Activated naive CD8-positive, alpha-beta T cell treated with anti-CD3 and anti-CD28 coated beads, Interleukin-2, amount 50 U/mL, for 24 hours (primary cell): ENCODE measurements at regions not wholly inside any gene's neighbourhood (a gene's known extent, or its start where the extent isn't known, plus 50 kb on each side); places are given as distances from the start of the nearest gene placed in this dataset.

ENCODE experiments used
- ATAC-seq: fragments of 150-1000 bp; cut with Tn5 transposase; one replicate; pipeline ENCODE4 v1.10.0; 2021
- DNase-seq: peaks from one replicate; pipeline ENCODE4 v3.0.0; 2021
- H3K27ac Mint-ChIP-seq: one replicate; pipeline ENCODE4 v1.8.0; 2021; ENCODE audit warnings: mild to moderate bottlenecking, mixed read lengths
- H3K27me3 Mint-ChIP-seq: one replicate; pipeline ENCODE4 v1.8.0; 2021; ENCODE audit warnings: mixed read lengths
- H3K36me3 Mint-ChIP-seq: one replicate; pipeline ENCODE4 v1.8.0; 2021; ENCODE audit warnings: low read depth, mixed read lengths
- H3K4me1 Mint-ChIP-seq: one replicate; pipeline ENCODE4 v1.8.0; 2021; ENCODE audit warnings: mixed read lengths
- H3K4me3 Mint-ChIP-seq: one replicate; pipeline ENCODE4 v1.8.0; 2021; ENCODE audit warnings: mild to moderate bottlenecking, moderate library complexity, mixed read lengths
- H3K9me3 Mint-ChIP-seq: one replicate; pipeline ENCODE4 v1.8.0; 2021; ENCODE audit warnings: mixed read lengths

DNA sequence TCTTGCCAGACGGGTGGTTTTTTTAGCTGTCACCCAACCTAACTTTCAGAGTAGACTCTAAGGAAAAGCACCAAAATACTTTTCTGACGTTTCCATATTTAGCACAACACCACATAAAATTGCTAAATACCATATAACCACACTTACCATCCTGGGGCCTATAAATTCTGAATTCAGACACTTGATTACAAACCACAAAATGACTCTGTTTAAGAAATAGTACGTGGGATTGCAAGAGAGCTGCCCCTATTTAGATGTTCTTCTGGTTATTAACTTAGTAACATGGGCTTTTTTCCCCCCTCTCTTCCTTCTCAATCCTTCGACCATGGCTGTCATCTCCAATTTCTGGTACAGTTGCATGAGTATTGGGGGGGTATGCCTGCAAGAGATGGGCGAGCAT lies 287.7 kb downstream of the BMP4 start:
- no peak for ATAC-seq
- Mint-ChIP-seq H3K4me1 (no peaks in the 10 kb centered on the region), H3K9me3 (no peaks in the 10 kb centered on the region), H3K4me3 (no peak overlapping the region), H3K27me3 (no peaks in the 10 kb centered on the region), H3K27ac (no peak overlapping the region), H3K36me3 (no peaks in the 10 kb centered on the region)
- no peak for DNase-seq

DNA sequence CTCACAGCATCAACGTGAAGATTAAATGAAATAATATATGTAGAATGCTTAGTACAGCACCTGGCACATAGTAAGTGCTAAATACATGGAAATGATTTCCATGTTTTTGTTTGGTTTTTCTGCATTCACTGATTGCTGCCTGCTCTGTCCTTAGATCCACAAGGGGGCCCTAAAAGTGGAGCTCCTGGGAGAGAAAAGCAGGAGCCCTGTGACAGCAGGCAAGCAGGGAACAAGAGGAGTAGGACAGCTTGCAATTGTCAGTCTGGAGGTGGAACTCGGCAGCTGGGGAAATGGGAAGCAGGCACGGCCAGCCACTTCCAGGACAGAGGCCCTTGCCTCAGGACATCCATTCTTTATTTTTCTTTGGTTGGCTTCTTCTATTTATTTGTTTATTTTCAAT lies 292.9 kb downstream of the BMP4 start:
- Mint-ChIP-seq H3K27ac (no peak overlapping the region), H3K4me1 (no peaks in the 10 kb centered on the region), H3K9me3 (no peaks in the 10 kb centered on the region), H3K27me3 (no peaks in the 10 kb centered on the region), H3K36me3 (no peaks in the 10 kb centered on the region), H3K4me3 (no peak overlapping the region)
- ATAC-seq = no peak
- DNase-seq = no peak

DNA sequence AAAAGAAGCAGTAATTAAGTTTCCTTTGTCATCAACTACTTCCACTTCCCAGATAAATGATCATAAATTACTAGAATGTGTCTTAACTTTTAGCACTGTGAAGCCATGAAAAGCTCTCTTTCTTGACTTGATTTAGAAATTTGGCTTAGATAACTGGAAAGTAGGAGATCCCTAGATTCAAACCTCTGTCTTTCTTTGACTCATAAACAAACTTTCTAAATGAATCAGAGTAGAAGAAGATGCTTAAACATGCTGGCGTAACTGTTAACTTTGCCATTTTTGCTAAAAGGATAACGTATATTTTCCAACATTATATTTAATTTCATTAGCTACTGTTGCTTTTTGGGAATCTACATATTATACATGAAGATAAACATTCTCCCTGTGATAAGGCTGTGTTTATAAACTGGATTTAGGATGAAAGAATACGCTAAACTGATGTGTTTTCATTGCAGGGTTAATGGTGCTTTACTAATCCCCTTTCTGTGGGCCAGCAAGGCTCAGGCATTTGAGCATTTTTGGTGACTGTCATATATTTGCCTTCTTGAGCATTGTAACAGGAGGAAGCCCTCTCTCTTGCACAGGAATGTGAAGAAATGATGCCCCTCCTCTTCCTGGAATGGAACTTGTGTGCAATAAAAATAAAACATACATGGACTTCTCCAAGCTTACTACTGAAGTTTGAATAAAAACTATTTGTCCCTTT lies 301.4 kb downstream of the BMP4 start:
- no peaks in the 10 kb centered on the region for H3K36me3 Mint-ChIP-seq
- H3K4me1 Mint-ChIP-seq = no peaks in the 10 kb centered on the region
- peaks cover 10% of the 10 kb centered on the region for H3K9me3 Mint-ChIP-seq
- no peak overlapping the region for H3K27ac Mint-ChIP-seq
- no peak for ATAC-seq
- no peak overlapping the region for H3K4me3 Mint-ChIP-seq
- peaks cover 7% of the 10 kb centered on the region for H3K27me3 Mint-ChIP-seq
- DNase-seq = no peak

DNA sequence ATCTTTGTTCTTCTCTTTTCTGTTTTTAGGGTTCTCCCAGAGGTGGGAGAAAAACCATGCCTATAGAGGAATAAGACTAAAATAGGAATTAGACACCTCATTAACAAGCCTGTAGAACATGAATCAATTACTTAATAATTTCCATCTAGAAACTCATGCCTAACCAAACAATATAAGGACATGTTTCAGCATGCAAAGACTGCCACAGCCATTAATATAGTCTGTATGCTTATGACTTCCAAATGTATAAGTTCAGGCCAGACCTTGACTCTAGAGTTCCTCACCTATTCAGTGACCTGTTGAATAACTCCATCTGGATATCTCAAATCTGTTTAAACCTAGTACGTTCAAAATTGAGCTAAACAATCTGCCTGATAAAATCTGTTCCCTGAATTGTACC lies 304.6 kb downstream of the BMP4 start:
- Mint-ChIP-seq H3K27me3 (peaks cover 4% of the 10 kb centered on the region), H3K4me1 (no peaks in the 10 kb centered on the region), H3K4me3 (no peak overlapping the region), H3K27ac (no peak overlapping the region), H3K9me3 (peaks cover 5% of the 10 kb centered on the region), H3K36me3 (no peaks in the 10 kb centered on the region)
- DNase-seq (no peak), ATAC-seq (no peak)

DNA sequence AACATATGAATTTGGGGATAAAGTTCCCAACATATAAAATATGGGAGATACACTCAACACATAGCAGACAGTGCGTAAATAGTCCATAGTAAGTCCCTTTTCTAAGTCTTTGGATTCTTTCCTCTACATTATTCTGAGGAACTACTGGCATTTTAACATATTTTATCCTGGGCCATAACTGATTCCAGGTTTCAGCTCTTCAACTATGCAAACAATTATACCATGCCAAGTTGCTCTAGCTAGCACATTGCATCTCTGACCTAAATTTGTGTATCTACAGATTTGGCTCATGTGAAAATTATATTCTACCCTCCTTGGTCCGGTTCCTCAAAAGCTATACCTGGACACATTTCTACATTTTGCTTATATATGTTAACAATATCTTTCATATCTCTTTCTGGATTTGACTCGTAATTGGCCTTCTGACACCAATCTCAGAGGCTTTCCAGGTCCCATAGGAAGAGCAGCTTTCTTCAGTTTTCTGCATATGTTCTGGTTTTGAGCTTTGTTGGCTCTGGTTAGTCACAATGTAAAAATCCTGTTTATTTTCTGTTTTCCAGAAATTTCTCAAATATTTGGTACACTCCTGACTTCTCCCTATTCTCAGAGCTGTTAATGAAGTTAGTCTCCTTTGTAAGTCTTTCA lies 305.4 kb downstream of the BMP4 start:
- ATAC-seq (no peak), DNase-seq (no peak)
- Mint-ChIP-seq H3K27me3 (peaks cover 2% of the 10 kb centered on the region), H3K36me3 (no peaks in the 10 kb centered on the region), H3K4me3 (no peak overlapping the region), H3K4me1 (no peaks in the 10 kb centered on the region), H3K9me3 (peaks cover 5% of the 10 kb centered on the region), H3K27ac (no peak overlapping the region)

DNA sequence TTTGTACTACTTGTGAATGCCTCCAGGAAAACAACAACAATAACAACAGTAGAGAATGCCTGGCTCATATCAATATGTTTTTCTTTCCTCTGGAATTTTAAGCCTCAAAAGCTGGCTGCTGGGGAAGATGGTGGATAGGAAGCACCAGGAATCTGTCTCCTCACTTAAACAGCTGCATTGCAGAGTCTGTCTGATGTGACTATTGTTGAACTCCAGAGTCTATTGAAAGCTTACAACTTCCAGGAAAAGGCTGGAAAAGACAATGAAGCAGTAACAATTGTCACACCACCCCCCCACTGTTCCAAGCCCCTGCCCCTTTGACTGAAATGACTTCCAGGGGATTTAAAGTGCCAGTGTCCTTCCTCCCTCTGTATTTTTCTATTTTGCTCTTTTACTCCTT lies 309.7 kb downstream of the BMP4 start:
- no peaks in the 10 kb centered on the region for H3K4me1 Mint-ChIP-seq
- no peaks in the 10 kb centered on the region for H3K9me3 Mint-ChIP-seq
- H3K27ac Mint-ChIP-seq = no peak overlapping the region
- H3K36me3 Mint-ChIP-seq = no peaks in the 10 kb centered on the region
- no peak for ATAC-seq
- H3K27me3 Mint-ChIP-seq = no peaks in the 10 kb centered on the region
- no peak overlapping the region for H3K4me3 Mint-ChIP-seq
- DNase-seq = no peak

DNA sequence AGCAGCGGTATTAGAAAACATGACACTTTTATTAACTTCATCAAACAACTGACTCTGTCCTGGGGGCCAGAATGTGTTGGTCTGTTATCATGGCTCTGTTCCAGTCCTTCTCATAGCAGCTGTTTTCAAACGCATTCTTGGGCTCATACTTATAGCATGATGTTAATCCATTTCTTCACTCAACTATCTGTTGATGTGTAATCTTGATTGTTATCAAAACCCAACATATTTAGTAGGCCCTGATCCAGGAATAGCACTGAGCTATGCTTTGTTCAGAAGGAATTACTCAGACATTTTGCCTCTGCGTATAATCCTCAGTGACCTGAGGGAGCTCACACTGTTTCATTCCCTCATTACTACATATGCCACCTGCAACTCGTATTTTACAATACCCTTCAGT lies 315.9 kb downstream of the BMP4 start:
- Mint-ChIP-seq H3K27ac (no peak overlapping the region), H3K4me1 (no peaks in the 10 kb centered on the region), H3K36me3 (no peaks in the 10 kb centered on the region), H3K27me3 (no peaks in the 10 kb centered on the region), H3K4me3 (no peak overlapping the region), H3K9me3 (no peaks in the 10 kb centered on the region)
- ATAC-seq (no peak), DNase-seq (no peak)

DNA sequence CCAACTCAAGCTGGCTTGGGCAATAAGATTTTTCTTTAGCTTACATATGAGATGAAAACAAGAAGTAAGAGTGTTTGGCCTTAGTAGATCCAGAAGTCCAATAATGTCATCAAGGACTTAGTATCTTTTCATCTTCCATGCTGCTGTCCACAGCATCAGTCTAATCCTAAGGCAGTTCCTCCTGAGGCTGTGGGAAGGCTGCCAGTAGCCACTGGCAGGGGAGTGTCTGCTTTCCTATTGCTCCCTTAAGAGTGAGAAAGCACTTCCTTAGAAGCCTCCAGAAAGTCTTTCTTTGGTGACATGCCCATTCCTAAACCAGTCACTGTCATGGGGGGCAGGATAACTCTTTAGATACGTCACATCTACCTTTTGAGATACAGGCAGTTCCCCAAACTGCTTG lies 317.7 kb downstream of the BMP4 start:
- Mint-ChIP-seq H3K4me3 (no peak overlapping the region), H3K27ac (no peak overlapping the region), H3K9me3 (no peaks in the 10 kb centered on the region), H3K4me1 (no peaks in the 10 kb centered on the region), H3K27me3 (no peaks in the 10 kb centered on the region), H3K36me3 (no peaks in the 10 kb centered on the region)
- DNase-seq (no peak), ATAC-seq (no peak)

DNA sequence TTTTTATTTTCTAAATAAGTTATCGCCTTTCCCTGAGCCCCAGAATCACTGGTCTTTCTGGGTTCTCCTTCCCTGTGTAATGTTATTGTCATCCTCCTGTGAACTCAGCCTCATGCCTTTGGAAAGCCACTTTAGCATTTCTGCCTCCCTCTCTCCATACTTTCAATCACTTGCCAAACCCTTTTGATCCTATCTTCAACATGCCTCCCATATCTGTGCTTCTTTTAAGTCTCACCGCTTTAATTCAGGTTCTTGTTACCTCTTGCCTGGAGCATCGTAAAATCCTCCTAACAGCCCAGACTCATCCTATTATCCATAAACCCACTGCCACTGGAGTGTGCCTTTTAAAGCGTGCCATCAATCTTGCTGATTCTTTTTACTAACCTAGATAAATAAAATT lies 321.8 kb downstream of the BMP4 start:
- no peak overlapping the region for H3K4me3 Mint-ChIP-seq
- H3K4me1 Mint-ChIP-seq = no peaks in the 10 kb centered on the region
- no peak for ATAC-seq
- no peaks in the 10 kb centered on the region for H3K9me3 Mint-ChIP-seq
- no peak overlapping the region for H3K27ac Mint-ChIP-seq
- no peak for DNase-seq
- H3K36me3 Mint-ChIP-seq = no peaks in the 10 kb centered on the region
- no peaks in the 10 kb centered on the region for H3K27me3 Mint-ChIP-seq

DNA sequence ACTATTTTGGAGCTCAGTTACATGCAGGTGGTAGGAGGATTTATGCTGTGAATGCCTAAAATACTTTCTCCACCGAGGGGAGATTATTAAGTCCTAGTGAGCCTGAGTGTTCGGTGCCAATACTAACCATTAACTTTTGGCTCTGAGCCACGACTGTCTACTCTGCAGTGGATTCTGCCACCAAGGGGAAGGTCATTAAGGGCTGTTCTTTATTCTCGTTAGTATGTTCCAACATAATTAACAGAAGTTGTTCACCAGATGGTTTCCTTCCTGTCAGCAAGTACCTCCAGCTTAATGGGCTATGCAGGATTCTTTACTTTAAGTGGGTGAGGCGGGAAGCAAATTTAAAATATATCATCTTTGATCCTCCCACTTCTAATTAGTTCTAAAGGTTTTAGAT lies 326.3 kb downstream of the BMP4 start:
- no peak overlapping the region for H3K27ac Mint-ChIP-seq
- no peak for DNase-seq
- H3K36me3 Mint-ChIP-seq = no peaks in the 10 kb centered on the region
- H3K27me3 Mint-ChIP-seq = no peaks in the 10 kb centered on the region
- H3K9me3 Mint-ChIP-seq = no peaks in the 10 kb centered on the region
- H3K4me3 Mint-ChIP-seq = no peak overlapping the region
- H3K4me1 Mint-ChIP-seq = no peaks in the 10 kb centered on the region
- no peak for ATAC-seq

DNA sequence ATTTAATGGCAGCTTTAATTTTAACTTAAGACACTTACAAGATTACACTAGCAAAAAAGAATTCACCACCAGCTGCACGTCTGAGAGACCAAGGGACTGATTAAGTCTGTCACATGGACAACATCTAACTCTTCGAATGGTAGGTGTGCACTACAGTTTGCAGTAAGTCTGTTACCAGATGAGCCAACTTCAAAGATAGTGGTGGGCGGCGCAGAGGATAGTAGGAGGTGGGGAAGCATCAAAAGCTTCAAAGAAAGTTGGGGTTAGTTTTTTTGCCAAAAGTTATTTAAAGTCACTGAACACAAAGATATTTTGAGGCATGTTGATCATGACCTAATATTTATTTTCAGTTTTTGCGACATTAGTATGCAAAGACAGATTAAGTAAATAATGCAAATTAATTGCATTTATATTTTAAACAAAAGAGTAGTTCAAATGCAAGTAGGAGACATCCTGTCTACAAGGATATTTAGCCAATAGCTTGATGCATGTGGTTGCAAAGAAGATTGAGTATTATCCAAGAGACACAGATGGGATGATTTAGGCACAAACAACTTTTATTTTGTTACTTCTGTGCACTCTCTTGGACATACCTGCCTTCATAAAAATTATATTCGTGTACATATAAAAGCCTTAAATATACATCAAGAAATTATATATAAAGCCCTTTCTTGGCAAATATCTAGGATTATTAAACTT lies 327.7 kb downstream of the BMP4 start:
- Mint-ChIP-seq H3K4me1 (no peaks in the 10 kb centered on the region), H3K27ac (no peak overlapping the region)

DNA sequence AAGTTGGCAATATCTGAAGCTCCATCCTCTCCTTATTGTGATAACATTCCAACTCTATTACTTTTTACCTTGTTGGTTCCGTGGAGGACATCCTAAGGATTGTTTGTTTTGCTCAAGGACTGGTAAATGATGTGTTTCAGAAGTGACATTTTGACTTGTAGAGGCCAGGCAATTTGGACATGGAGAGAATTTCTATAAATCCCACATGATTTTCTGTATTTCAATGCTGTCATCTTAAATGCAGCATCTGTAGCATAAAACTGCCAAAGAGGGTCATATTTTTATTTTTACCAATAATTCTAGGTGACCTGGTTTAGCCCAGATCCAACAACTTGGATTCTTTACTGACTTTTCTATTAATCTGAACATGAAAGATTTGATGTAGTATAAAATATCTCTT lies 328.4 kb downstream of the BMP4 start:
- ATAC-seq = no peak

More for the DNA sequence above, 327.7 kb downstream of the BMP4 start:
- ATAC-seq (no peak), DNase-seq (no peak)
- H3K4me3 Mint-ChIP-seq = no peak overlapping the region
- H3K9me3 Mint-ChIP-seq = no peaks in the 10 kb centered on the region
- H3K36me3 Mint-ChIP-seq = no peaks in the 10 kb centered on the region
- H3K27me3 Mint-ChIP-seq = no peaks in the 10 kb centered on the region

DNA sequence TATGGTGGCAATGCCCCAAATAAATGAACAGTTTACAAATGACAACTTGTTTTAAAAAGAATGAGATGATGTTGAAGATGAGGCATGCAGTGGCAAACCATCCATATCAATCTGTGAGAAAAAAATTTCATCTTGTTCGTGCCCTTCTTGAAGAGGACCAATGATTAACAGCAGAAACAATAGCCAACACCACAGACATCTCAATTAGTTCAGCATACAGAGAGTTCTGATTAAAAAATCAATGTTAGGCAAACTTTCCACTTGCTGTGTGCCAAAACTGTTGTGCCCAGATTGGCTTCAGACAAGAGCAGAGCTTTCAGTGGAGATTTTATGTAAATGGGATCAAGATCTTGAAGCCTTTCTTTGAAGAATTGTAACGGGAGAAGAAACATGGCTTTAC lies 329.9 kb downstream of the BMP4 start:
- no peaks in the 10 kb centered on the region for H3K4me1 Mint-ChIP-seq
- no peak for ATAC-seq
- no peaks in the 10 kb centered on the region for H3K27me3 Mint-ChIP-seq
- H3K27ac Mint-ChIP-seq = no peak overlapping the region
- no peak for DNase-seq
- no peaks in the 10 kb centered on the region for H3K9me3 Mint-ChIP-seq
- H3K36me3 Mint-ChIP-seq = no peaks in the 10 kb centered on the region
- H3K4me3 Mint-ChIP-seq = no peak overlapping the region

More for the DNA sequence above, 328.4 kb downstream of the BMP4 start:
- no peaks in the 10 kb centered on the region for H3K4me1 Mint-ChIP-seq
- H3K27ac Mint-ChIP-seq = no peak overlapping the region
- no peaks in the 10 kb centered on the region for H3K9me3 Mint-ChIP-seq
- no peaks in the 10 kb centered on the region for H3K36me3 Mint-ChIP-seq
- no peak for DNase-seq
- H3K4me3 Mint-ChIP-seq = no peak overlapping the region
- no peaks in the 10 kb centered on the region for H3K27me3 Mint-ChIP-seq

DNA sequence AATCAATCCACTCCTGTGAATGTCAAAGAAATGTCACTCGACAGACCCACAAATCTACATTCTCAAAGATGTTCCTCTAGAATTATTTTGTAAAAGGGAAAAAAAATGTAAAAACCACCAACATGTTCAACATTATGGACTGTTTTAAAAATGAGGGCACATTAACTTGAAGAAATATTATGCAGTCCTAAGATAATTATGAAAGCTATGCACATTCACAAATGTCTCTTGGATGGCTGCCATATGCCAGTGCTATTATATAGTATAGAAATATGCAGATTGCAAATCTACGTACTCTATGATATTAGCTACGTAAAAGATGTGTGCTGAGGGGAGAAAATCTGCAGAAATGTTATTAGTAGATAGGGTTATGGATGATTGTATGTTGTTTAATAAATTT lies 334.2 kb downstream of the BMP4 start:
- Mint-ChIP-seq H3K4me3 (no peak overlapping the region), H3K4me1 (no peaks in the 10 kb centered on the region), H3K36me3 (no peaks in the 10 kb centered on the region), H3K9me3 (no peaks in the 10 kb centered on the region), H3K27me3 (no peaks in the 10 kb centered on the region), H3K27ac (no peak overlapping the region)
- DNase-seq (no peak), ATAC-seq (no peak)

DNA sequence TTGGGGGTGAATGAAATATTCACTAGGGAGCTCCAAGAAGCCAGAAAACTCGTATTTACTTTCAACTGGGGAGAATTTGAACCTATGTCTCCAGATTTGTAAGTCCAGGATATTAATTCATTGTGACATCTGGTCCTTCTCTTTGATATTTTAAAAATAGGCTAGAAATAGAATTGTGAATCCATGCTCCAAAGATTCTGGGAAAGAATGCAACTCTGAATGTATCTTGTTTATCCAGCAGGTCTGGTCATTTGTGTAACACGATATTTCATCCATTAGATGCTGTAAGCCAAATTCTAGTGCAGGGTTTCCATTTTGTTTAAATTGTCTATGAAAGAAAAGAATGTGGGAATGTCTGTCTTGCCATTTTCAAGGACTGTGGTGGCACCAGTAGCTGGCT lies 334.7 kb downstream of the BMP4 start:
- Mint-ChIP-seq H3K4me3 (no peak overlapping the region), H3K9me3 (no peaks in the 10 kb centered on the region), H3K27ac (no peak overlapping the region), H3K27me3 (peaks cover 2% of the 10 kb centered on the region), H3K36me3 (no peaks in the 10 kb centered on the region), H3K4me1 (no peaks in the 10 kb centered on the region)
- no peak for ATAC-seq
- no peak for DNase-seq
